LHCN-M2 (cell line): ENCODE measurements at regions not wholly inside any gene's neighbourhood (a gene's known extent, or its start where the extent isn't known, plus 50 kb on each side); places are given as distances from the start of the nearest gene placed in this dataset.

Experiments used
- DNase-seq: peaks from one replicate; pipeline ENCODE4 v3.0.0-alpha.2; 2012; ENCODE audit warnings: low read depth

- DNase-seq: peak; percentile 41
These were observed 163.9 kb upstream of the SMAD3 start for GRCh38 chr15:66901336-66902100.

GRCh38 chr15:66905185-66905584 lies 160.2 kb upstream of the SMAD3 start:
- DNase-seq: no peak

GRCh38 chr15:66905954-66906353 lies 159.4 kb upstream of the SMAD3 start:
- no peak for DNase-seq

- no peak for DNase-seq
These were observed 158.5 kb upstream of the SMAD3 start for GRCh38 chr15:66906668-66907614.

GRCh38 chr15:66907826-66908743 lies 157.3 kb upstream of the SMAD3 start:
- DNase-seq: peak; percentile 56

- no peak for DNase-seq
These were observed 156.7 kb upstream of the SMAD3 start for GRCh38 chr15:66908744-66909095.

GRCh38 chr15:66909381-66909890 lies 156.0 kb upstream of the SMAD3 start:
- no peak for DNase-seq

GRCh38 chr15:66911131-66911700 lies 154.2 kb upstream of the SMAD3 start:
- no peak for DNase-seq

GRCh38 chr15:66912001-66912400 lies 153.4 kb upstream of the SMAD3 start:
- no peak for DNase-seq

- no peak for DNase-seq
These were observed 153.0 kb upstream of the SMAD3 start for GRCh38 chr15:66912441-66912840.

- no peak for DNase-seq
These were observed 147.4 kb upstream of the SMAD3 start for GRCh38 chr15:66917904-66918448.

- no peak for DNase-seq
These were observed 146.0 kb upstream of the SMAD3 start for GRCh38 chr15:66919421-66919820.

GRCh38 chr15:66921319-66921915 lies 144.0 kb upstream of the SMAD3 start:
- DNase-seq: no peak

GRCh38 chr15:66922608-66923007 lies 142.8 kb upstream of the SMAD3 start:
- DNase-seq: no peak

- no peak for DNase-seq
These were observed 141.9 kb upstream of the SMAD3 start for GRCh38 chr15:66923438-66923881.

GRCh38 chr15:66924889-66925288 lies 140.5 kb upstream of the SMAD3 start:
- DNase-seq: no peak

GRCh38 chr15:66925721-66926120 lies 139.7 kb upstream of the SMAD3 start:
- no peak for DNase-seq

GRCh38 chr15:66927201-66928077 lies 138.0 kb upstream of the SMAD3 start:
- DNase-seq: no peak

GRCh38 chr15:66928101-66928500 lies 137.3 kb upstream of the SMAD3 start:
- DNase-seq: no peak
